H9 (cell line): ENCODE measurements at regions not wholly inside any gene's neighbourhood (a gene's known extent, or its start where the extent isn't known, plus 50 kb on each side); places are given as distances from the start of the nearest gene placed in this dataset.

Experiments
- DNase-seq: peaks from one replicate; pipeline ENCODE4 v3.0.0-alpha.2; 2017
- H2AFZ ChIP-seq: one replicate; pipeline ENCODE4 v1.6.1; 2013; ENCODE audit warnings: mild to moderate bottlenecking, low read length, control low read depth, moderate library complexity
- H2AK5ac ChIP-seq: 2 replicates; pipeline ENCODE4 v1.6.1; 2013; ENCODE audit warnings: low read length, control low read depth, mixed read lengths; ENCODE audit not compliant: insufficient read length
- H2BK120ac ChIP-seq: one replicate; pipeline ENCODE4 v1.6.1; 2013; ENCODE audit warnings: low read depth, mild to moderate bottlenecking, low read length, control low read depth, inconsistent platforms; ENCODE audit not compliant: poor library complexity, severe bottlenecking
- H2BK12ac ChIP-seq: 2 replicates; pipeline ENCODE4 v1.6.1; 2013; ENCODE audit warnings: low read length, control low read depth, mixed read lengths, low read depth; ENCODE audit not compliant: insufficient read length
- H2BK15ac ChIP-seq: 2 replicates; pipeline ENCODE4 v1.6.1; 2013; ENCODE audit warnings: low read depth, low read length, control low read depth
- H2BK20ac ChIP-seq: one replicate; pipeline ENCODE4 v1.6.1; 2013; ENCODE audit warnings: low read depth, mild to moderate bottlenecking, low read length, control low read depth, inconsistent platforms; ENCODE audit not compliant: poor library complexity, severe bottlenecking
- H2BK5ac ChIP-seq: 2 replicates; pipeline ENCODE4 v1.6.1; 2013; ENCODE audit warnings: low read length, control low read depth, mixed read lengths; ENCODE audit not compliant: insufficient read length
- H3K14ac ChIP-seq: 2 replicates; pipeline ENCODE4 v1.6.1; 2013; ENCODE audit warnings: low read length, control low read depth; ENCODE audit not compliant: insufficient read depth
- H3K18ac ChIP-seq: 2 replicates; pipeline ENCODE4 v1.6.1; 2013; ENCODE audit warnings: low read depth, mild to moderate bottlenecking, mixed read lengths, low read length, control low read depth; ENCODE audit not compliant: insufficient read length
- H3K23ac ChIP-seq: 2 replicates; pipeline ENCODE4 v1.6.1; 2013; ENCODE audit warnings: low read length, control low read depth, mixed read lengths, low read depth; ENCODE audit not compliant: insufficient read length
- H3K23me2 ChIP-seq: 2 replicates; pipeline ENCODE4 v1.6.1; 2013; ENCODE audit warnings: low read depth, mild to moderate bottlenecking, mixed read lengths, low read length, control low read depth; ENCODE audit not compliant: insufficient read length, poor library complexity, severe bottlenecking
- H3K27ac ChIP-seq: 2 replicates; pipeline ENCODE4 v1.5.1; 2013; ENCODE audit warnings: low read length, control low read depth, mixed read lengths, low read depth; ENCODE audit not compliant: insufficient read length
- H3K27me3 ChIP-seq: 2 replicates; pipeline ENCODE4 v1.6.1; 2013; ENCODE audit warnings: low read length, control low read depth, inconsistent platforms; ENCODE audit not compliant: insufficient read depth
- H3K4ac ChIP-seq: 2 replicates; pipeline ENCODE4 v1.6.1; 2013; ENCODE audit warnings: low read depth, mild to moderate bottlenecking, control low read depth, inconsistent platforms, low read length, moderate library complexity
- H3K4me1 ChIP-seq: 2 replicates; pipeline ENCODE4 v1.6.1; 2013; ENCODE audit warnings: low read length, control low read depth, inconsistent platforms; ENCODE audit not compliant: insufficient read depth
- H3K4me2 ChIP-seq: 2 replicates; pipeline ENCODE4 v1.6.1; 2013; ENCODE audit warnings: low read length, control low read depth, mixed read lengths; ENCODE audit not compliant: insufficient read length, insufficient read depth
- H3K56ac ChIP-seq: 2 replicates; pipeline ENCODE4 v1.6.1; 2013; ENCODE audit warnings: low read depth, mild to moderate bottlenecking, mixed read lengths, low read length, control low read depth; ENCODE audit not compliant: insufficient read length
- H3K79me1 ChIP-seq: 2 replicates; pipeline ENCODE4 v1.6.1; 2013; ENCODE audit warnings: low read depth, mild to moderate bottlenecking, moderate library complexity, low read length, control low read depth, inconsistent platforms; ENCODE audit not compliant: insufficient read depth, poor library complexity, severe bottlenecking
- H3K79me2 ChIP-seq: 2 replicates; pipeline ENCODE4 v1.6.1; 2013; ENCODE audit warnings: low read length, control low read depth, inconsistent platforms; ENCODE audit not compliant: insufficient read depth
- H3K9ac ChIP-seq: 2 replicates; pipeline ENCODE4 v1.6.1; 2013; ENCODE audit warnings: low read length, control low read depth, mixed read lengths; ENCODE audit not compliant: insufficient read length; ENCODE audit errors: extremely low read depth
- H3K9me3 ChIP-seq: one replicate; pipeline ENCODE4 v1.6.1; 2013; ENCODE audit warnings: low read depth, low read length, inconsistent platforms; ENCODE audit not compliant: control insufficient read depth
- H3T11ph ChIP-seq: one replicate; pipeline ENCODE4 v1.6.1; 2013; ENCODE audit warnings: mild to moderate bottlenecking, low read length, control low read depth, inconsistent platforms
- H4K20me1 ChIP-seq: one replicate; pipeline ENCODE4 v1.6.1; 2013; ENCODE audit not compliant: control insufficient read depth, insufficient read length, insufficient read depth
- H4K5ac ChIP-seq: 2 replicates; pipeline ENCODE4 v1.6.1; 2013; ENCODE audit warnings: low read depth, mild to moderate bottlenecking, mixed read lengths, low read length, control low read depth; ENCODE audit not compliant: insufficient read length
- H4K8ac ChIP-seq: replicated peaks from 2 replicates; pipeline ENCODE4 v1.6.1; 2013; ENCODE audit warnings: low read length, control low read depth, mixed read lengths, low read depth; ENCODE audit not compliant: insufficient read length
- H4K91ac ChIP-seq: 2 replicates; pipeline ENCODE4 v1.6.1; 2013; ENCODE audit warnings: low read depth, mild to moderate bottlenecking, moderate library complexity, mixed read lengths, low read length, control low read depth; ENCODE audit not compliant: insufficient read length
- H3K27ac Mint-ChIP-seq, 3 experiments: 2 replicates in 2 of 3; 3 replicates in 1 of 3; pipeline ENCODE4 v1.8.0; 2020 to 2021; ENCODE audit warnings: mixed read lengths in 3 of 3, mild to moderate bottlenecking in 1 of 3, moderate library complexity in 1 of 3
- H3K27me3 Mint-ChIP-seq: 2 replicates; pipeline ENCODE4 v1.8.0; 2021; ENCODE audit warnings: low read depth, mild to moderate bottlenecking, moderate library complexity, mixed read lengths
- H3K36me3 Mint-ChIP-seq, 3 experiments: 2 replicates in 2 of 3; 3 replicates in 1 of 3; pipeline ENCODE4 v1.8.0; 2020 to 2021; ENCODE audit warnings: low read depth in 3 of 3, mixed read lengths in 3 of 3; ENCODE audit not compliant: insufficient read depth in 1 of 3
- H3K4me1 Mint-ChIP-seq, 2 experiments: 2 replicates each; pipeline ENCODE4 v1.8.0; 2020; ENCODE audit warnings: mixed read lengths in 2 of 2
- H3K4me3 Mint-ChIP-seq, 2 experiments: 2 replicates in 1 of 2; 3 replicates in 1 of 2; pipeline ENCODE4 v1.8.0; 2020 to 2021; ENCODE audit warnings: mild to moderate bottlenecking in 2 of 2, mixed read lengths in 2 of 2, moderate library complexity in 1 of 2
- H3K9me3 Mint-ChIP-seq, 2 experiments: 2 replicates in 1 of 2; 3 replicates in 1 of 2; pipeline ENCODE4 v1.8.0; 2020; ENCODE audit warnings: mild to moderate bottlenecking in 2 of 2, mixed read lengths in 2 of 2, moderate library complexity in 1 of 2
- CTCF ChIP-seq: fragments of 200-600 bp; sonication (generic); conservative IDR thresholded peaks from 3 replicates; pipeline ENCODE4 v1.8.0; 2021; ENCODE audit warnings: antibody characterized with exemption, mild to moderate bottlenecking
- WGBS: extraction: QIAGEN DNeasy Blood & Tissue Kit; methylation state at CpG from one replicate; pipeline ENCODE4 v1.1.7; 2013; ENCODE audit warnings: missing lambda C conversion rate, low lambda C conversion rate, mixed read lengths; ENCODE audit not compliant: insufficient read length; ENCODE audit errors: extremely low coverage; 5-methylcytosine and 5-hydroxymethylcytosine counted together

- Histone ChIP-seq H3K27ac (no peak overlapping the region), H3K9ac (no peak overlapping the region), H4K8ac (no peak overlapping the region), H2BK5ac (no peak overlapping the region), H4K20me1 (no peaks in the 10 kb centered on the region), H3K27me3 (no peaks in the 10 kb centered on the region), H2BK20ac (no peak overlapping the region), H3K9me3 (peaks cover 67% of the 10 kb centered on the region), H3K79me2 (no peaks in the 10 kb centered on the region), H3K56ac (no peak overlapping the region), H3K79me1 (no peaks in the 10 kb centered on the region), H2BK120ac (no peak overlapping the region), H3K4me1 (no peaks in the 10 kb centered on the region), H3K18ac (no peak overlapping the region), H2BK12ac (no peak overlapping the region), H3K4ac (no peak overlapping the region), H2AFZ (no peak overlapping the region), H3K23me2 (no peaks in the 10 kb centered on the region), H3K23ac (no peak overlapping the region), H4K5ac (no peak overlapping the region), H3T11ph (no peak overlapping the region), H2AK5ac (no peak overlapping the region), H2BK15ac (no peak overlapping the region), H3K4me2 (no peak overlapping the region), H3K14ac (no peak overlapping the region), H4K91ac (no peak overlapping the region)
- Mint-ChIP-seq H3K27me3 (no peaks in the 10 kb centered on the region; the same call in 1 of the 2 replicates), H3K4me1 (no peaks in the 10 kb centered on the region), H3K9me3 (peaks cover 79 to 87% of the 10 kb centered on the region in 2 experiments), H3K36me3 (peaks cover 0 to 14% (median 4%) of the 10 kb centered on the region in 3 experiments; a peak in 5 of 7 replicates), H3K27ac (no peak overlapping the region), H3K4me3 (no peak overlapping the region)
- no peak for DNase-seq
- WGBS, result no CpG with 5 or more reads among the region's 2 CpGs
- TF ChIP-seq CTCF, result no peak
Measured at GRCh38 chr14:106522990-106523389, 996.6 kb downstream of the TMEM121 start.
